Kidney (tissue), 13 donors: ENCODE measurements at regions not wholly inside any gene's neighbourhood (a gene's known extent, or its start where the extent isn't known, plus 50 kb on each side); places are given as distances from the start of the nearest gene placed in this dataset.

Experiments
- DNase-seq, 5 donors: peaks; one replicate each; pipeline ENCODE4 v3.0.0-alpha.2; 2013 to 2020
- FAIRE-seq: peaks from 2 replicates; lab custom pipeline; 2012; peaks lifted over from hg19 to GRCh38; lab: Jason Lieb, UNC
- H3K27ac ChIP-seq, 2 donors: one replicate each; pipeline ENCODE4 v1.7.0; 2013; ENCODE audit warnings: low read depth in 2 of 2, low read length in 2 of 2, inconsistent platforms in 1 of 2
- H3K27me3 ChIP-seq: one replicate; pipeline ENCODE4 v1.7.1; 2013; ENCODE audit warnings: low read length, inconsistent platforms; ENCODE audit not compliant: control insufficient read depth, insufficient read depth
- H3K36me3 ChIP-seq, 3 donors: one replicate each; pipeline versions ENCODE4 v1.7.0 to v1.7.1; 2013; ENCODE audit warnings: low read length in 3 of 3, control low read depth in 1 of 3, inconsistent platforms in 1 of 3; ENCODE audit not compliant: insufficient read depth in 3 of 3, control insufficient read depth in 2 of 3
- H3K4me1 ChIP-seq, 3 donors: one replicate each; pipeline versions ENCODE4 v1.7.0 to v1.7.1; 2013; ENCODE audit warnings: low read length in 3 of 3, inconsistent platforms in 1 of 3, low read depth in 1 of 3; ENCODE audit not compliant: control insufficient read depth in 2 of 3, insufficient read depth in 2 of 3
- H3K4me3 ChIP-seq, 3 donors: one replicate each; pipeline versions ENCODE4 v1.7.0 to v1.8.1; 2013; ENCODE audit warnings: low read length in 3 of 3, control low read depth in 1 of 3, inconsistent platforms in 1 of 3
- H3K9ac ChIP-seq, 3 donors: one replicate each; pipeline versions ENCODE4 v1.7.0 to v1.7.1; 2013; ENCODE audit warnings: low read length in 3 of 3, control low read depth in 1 of 3, inconsistent platforms in 1 of 3
- H3K9me3 ChIP-seq, 3 donors: one replicate each; pipeline versions ENCODE4 v1.7.0 to v1.7.1; 2013; ENCODE audit warnings: low read length in 3 of 3, control low read depth in 1 of 3, inconsistent platforms in 1 of 3; ENCODE audit not compliant: control insufficient read depth in 2 of 3, insufficient read depth in 1 of 3
- CTCF ChIP-seq: IDR thresholded peaks from 3 replicates; pipeline ENCODE4 v1.5.1; 2012; ENCODE audit warnings: mild to moderate bottlenecking, moderate library complexity, borderline replicate concordance; ENCODE audit not compliant: insufficient read depth; ENCODE audit errors: extremely low read depth
- intact Hi-C: fragments of 100-400 bp; cut with DNase I; formaldehyde crosslinking; loops from one replicate; pipeline ENCODE4 v1.11.1; 2022
- donor health status: control.
- donor health status: control.
- donor health status: control.
- donor health status: control.
- donor health status: control.
- donor health status: DM: yes; HTN: yes; CAD: no.
- donor health status: Normal renal cell carcinoma (clear cell type).

DNA sequence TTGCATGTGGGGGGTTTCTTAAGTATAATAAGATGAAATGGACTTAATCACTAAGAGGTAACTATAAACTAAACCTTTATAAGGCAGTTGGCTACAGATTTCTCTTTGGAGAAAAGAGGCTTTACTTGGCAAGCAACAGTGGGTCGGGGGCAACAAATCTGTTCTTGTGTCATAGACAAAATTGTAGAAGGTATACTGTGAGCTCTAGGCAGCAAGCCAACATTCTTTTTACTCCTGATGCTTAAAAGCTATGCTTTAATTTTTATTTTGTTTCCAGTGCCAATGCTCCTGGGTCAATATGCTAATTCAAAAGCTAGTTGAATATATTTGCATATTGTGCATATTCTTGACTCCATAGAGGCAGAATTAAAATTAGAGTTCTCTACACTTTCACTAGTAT, 495.4 kb downstream of the BTBD3 start:
- DNase-seq (no peak), FAIRE-seq (no peak)
- Histone ChIP-seq H3K9ac (no peak overlapping the region), H3K36me3 (no peaks in the 10 kb centered on the region), H3K4me3 (no peak overlapping the region), H3K4me1 (no peaks in the 10 kb centered on the region), H3K9me3 (peaks cover 0 to 2% (median 0%) of the 10 kb centered on the region in 3 donors), H3K27ac (no peak overlapping the region), H3K27me3 (no peaks in the 10 kb centered on the region)
- intact Hi-C loops = no loop called here
- TF ChIP-seq CTCF = no peak

DNA sequence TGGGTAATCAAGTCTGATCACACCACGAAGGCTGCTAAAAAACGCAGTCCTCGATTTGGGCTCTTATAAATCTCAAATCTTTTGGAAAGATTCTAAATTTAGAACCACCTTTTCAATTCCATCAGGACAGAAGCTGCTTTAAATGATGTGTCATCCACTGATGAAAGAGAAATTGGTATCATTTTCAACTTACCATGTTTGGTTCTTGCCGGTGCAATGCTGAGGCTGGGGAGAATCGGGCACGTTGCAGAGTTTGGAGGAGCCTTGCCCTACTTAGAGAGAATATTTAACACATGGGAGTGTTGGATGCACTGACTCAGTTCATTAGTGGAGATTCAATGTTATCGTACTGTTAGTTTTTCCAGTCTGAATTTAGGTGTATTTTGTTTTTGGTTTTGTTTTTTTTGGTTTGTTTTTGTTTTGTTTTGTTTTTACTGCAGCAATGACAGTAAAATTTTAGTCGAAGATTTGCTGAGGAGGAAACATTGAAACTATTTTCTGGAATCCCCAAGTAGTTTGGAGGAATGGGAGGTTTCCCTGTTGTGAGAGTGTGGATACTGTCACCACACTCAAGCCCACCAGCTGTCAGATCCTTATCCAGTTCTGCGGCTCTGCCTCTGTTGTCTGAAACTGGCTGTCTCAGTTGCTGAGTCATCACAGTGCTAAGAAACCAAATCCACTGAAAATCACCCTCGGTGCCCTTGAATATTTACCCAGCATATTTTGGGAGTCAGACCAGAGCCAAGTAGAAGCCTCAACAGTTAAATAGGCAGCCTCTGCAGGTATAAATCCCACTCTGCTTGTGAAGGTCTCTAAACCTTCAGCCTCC, 497.0 kb downstream of the BTBD3 start:
- H3K36me3 ChIP-seq = no peaks in the 10 kb centered on the region
- no peak for FAIRE-seq

GRCh38 chr20:12416281-12416680, 498.6 kb downstream of the BTBD3 start:
- TF ChIP-seq CTCF = no peak
- intact Hi-C loops = no loop called here
- Histone ChIP-seq H3K9ac (no peak overlapping the region), H3K4me3 (no peak overlapping the region), H3K27ac (no peak overlapping the region), H3K9me3 (no peaks in the 10 kb centered on the region), H3K27me3 (no peaks in the 10 kb centered on the region), H3K4me1 (no peaks in the 10 kb centered on the region), H3K36me3 (no peaks in the 10 kb centered on the region)
- no peak for FAIRE-seq
- no peak for DNase-seq

More for the DNA sequence above, 497.0 kb downstream of the BTBD3 start:
- Histone ChIP-seq H3K27ac (no peak overlapping the region), H3K9me3 (no peaks in the 10 kb centered on the region), H3K4me3 (no peak overlapping the region), H3K4me1 (no peaks in the 10 kb centered on the region), H3K9ac (no peak overlapping the region), H3K27me3 (no peaks in the 10 kb centered on the region)
- peak in 3 of 5 donors; percentile 11 to 22 (median 12) for DNase-seq
- intact Hi-C loops = no loop called here
- no peak for TF ChIP-seq CTCF

DNA sequence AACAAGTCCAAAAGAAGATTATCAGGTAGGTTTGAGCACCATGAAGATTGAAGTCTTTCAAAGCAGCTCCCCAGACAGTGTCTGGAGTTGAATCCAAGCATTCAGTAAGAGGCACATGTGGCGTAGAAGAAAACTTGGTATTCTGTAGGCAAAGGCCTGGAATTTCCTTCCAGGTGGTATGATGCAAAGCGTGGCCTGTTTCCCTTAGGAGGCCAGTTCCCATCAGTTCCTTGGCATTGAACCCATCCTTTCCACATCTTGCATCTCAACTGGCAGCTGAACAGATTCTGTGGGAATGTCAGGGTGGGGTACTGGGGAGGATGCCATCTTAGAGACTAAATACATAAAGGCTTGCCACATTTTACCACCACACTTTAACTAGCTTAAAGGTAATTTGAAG, 516.0 kb downstream of the BTBD3 start:
- H3K27ac ChIP-seq = no peak overlapping the region
- H3K9me3 ChIP-seq = no peaks in the 10 kb centered on the region
- no peaks in the 10 kb centered on the region for H3K27me3 ChIP-seq
- no peak for TF ChIP-seq CTCF
- H3K36me3 ChIP-seq = no peaks in the 10 kb centered on the region
- FAIRE-seq = no peak
- DNase-seq = no peak
- H3K4me3 ChIP-seq = no peak overlapping the region
- H3K9ac ChIP-seq = no peak overlapping the region
- intact Hi-C loops = no loop called here
- no peaks in the 10 kb centered on the region for H3K4me1 ChIP-seq
